SK-N-MC (cell line): ENCODE measurements at regions not wholly inside any gene's neighbourhood (a gene's known extent, or its start where the extent isn't known, plus 50 kb on each side); places are given as distances from the start of the nearest gene placed in this dataset.

Experiments
- EZH2 ChIP-seq: fragments of 200-600 bp; sonication (generic); IDR thresholded peaks from one replicate; pipeline ENCODE4 v1.6.1; 2017; ENCODE audit warnings: antibody characterized with exemption
- POLR2AphosphoS5 ChIP-seq: IDR thresholded peaks from 2 replicates; pipeline ENCODE4 v1.6.1; 2012; ENCODE audit warnings: mild to moderate bottlenecking, low read depth, low read length, borderline replicate concordance

DNA sequence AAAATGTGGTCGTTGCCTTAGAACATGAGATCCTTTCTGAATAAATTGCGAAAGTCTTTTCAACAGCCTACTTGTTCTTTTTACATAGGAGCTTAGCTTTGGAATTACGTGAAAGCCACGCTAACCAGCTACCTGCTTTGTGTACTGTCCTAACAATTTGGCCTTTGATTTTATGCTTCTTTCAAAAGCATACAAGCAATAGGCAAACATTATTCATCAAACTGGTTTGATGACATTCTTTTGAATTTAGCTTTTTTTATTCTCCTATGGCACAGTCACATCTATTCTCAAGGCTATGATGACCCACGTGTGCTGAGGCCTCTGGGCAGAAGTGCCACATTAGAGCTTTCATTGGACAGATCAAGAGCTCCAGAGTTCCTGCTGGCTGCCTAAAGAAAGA, 178.0 kb upstream of the DPT start:
- no peak for TF ChIP-seq POLR2AphosphoS5
- TF ChIP-seq EZH2, result no peak
